SU-DHL-6 (cell line): ENCODE measurements at regions not wholly inside any gene's neighbourhood (a gene's known extent, or its start where the extent isn't known, plus 50 kb on each side); places are given as distances from the start of the nearest gene placed in this dataset.

ENCODE experiments used
- H2AFZ ChIP-seq: fragments of 200-600 bp; sonication (generic); 2 replicates; pipeline ENCODE4 v1.6.1; 2014; ENCODE audit warnings: low read depth, mild to moderate bottlenecking, moderate library complexity, mixed read lengths, antibody characterized with exemption, low read length; ENCODE audit not compliant: severe bottlenecking
- H3F3A ChIP-seq: fragments of 200-600 bp; shearing (Covaris generic); 2 replicates; pipeline ENCODE4 v1.6.0; 2016; ENCODE audit warnings: antibody characterized with exemption, mild to moderate bottlenecking; ENCODE audit not compliant: insufficient read depth
- H3K27ac ChIP-seq: fragments of 200-600 bp; sonication (generic); 2 replicates; pipeline ENCODE4 v1.5.1; 2016; ENCODE audit warnings: low read depth, mild to moderate bottlenecking, low read length, moderate library complexity, mixed read lengths
- H3K27me3 ChIP-seq: fragments of 200-600 bp; sonication (generic), shearing (Covaris generic); 2 replicates; pipeline ENCODE4 v1.6.0; 2014; ENCODE audit warnings: mild to moderate bottlenecking, low read length
- H3K36me3 ChIP-seq: fragments of 200-600 bp; sonication (generic); 2 replicates; pipeline ENCODE4 v1.6.1; 2014; ENCODE audit warnings: mild to moderate bottlenecking, low read length, mixed read lengths
- H3K4me2 ChIP-seq: fragments of 300-600, 200-600 bp; shearing (Covaris generic), sonication (generic); 2 replicates; pipeline ENCODE4 v1.6.0; 2014; ENCODE audit warnings: low read length, low read depth, mild to moderate bottlenecking; ENCODE audit not compliant: poor library complexity, severe bottlenecking
- H3K4me3 ChIP-seq: fragments of 200-600 bp; sonication (generic); 2 replicates; pipeline ENCODE4 v1.5.1; 2014; ENCODE audit warnings: antibody characterized with exemption, low read length, mild to moderate bottlenecking, mixed read lengths; ENCODE audit not compliant: insufficient read depth, poor library complexity, severe bottlenecking
- H3K79me2 ChIP-seq: fragments of 200-600 bp; sonication (generic); 2 replicates; pipeline ENCODE4 v1.6.1; 2014; ENCODE audit warnings: mild to moderate bottlenecking, low read length, moderate library complexity; ENCODE audit not compliant: insufficient read depth
- H3K9ac ChIP-seq: fragments of 200-600 bp; sonication (generic); 2 replicates; pipeline ENCODE4 v1.7.0; 2014; ENCODE audit warnings: mild to moderate bottlenecking, low read length
- H3K9me2 ChIP-seq: fragments of 200-600 bp; sonication (generic); replicated peaks from 2 replicates; pipeline ENCODE4 v1.6.1; 2014; ENCODE audit warnings: low read length; ENCODE audit not compliant: insufficient read depth
- H3K9me3 ChIP-seq: fragments of 200-600 bp; sonication (generic); 2 replicates; pipeline ENCODE4 v1.6.1; 2014; ENCODE audit warnings: low read length, mixed read lengths; ENCODE audit not compliant: insufficient read depth
- H4K20me1 ChIP-seq: fragments of 200-600 bp; sonication (generic); 2 replicates; pipeline ENCODE4 v1.6.1; 2014; ENCODE audit warnings: low read depth, mild to moderate bottlenecking, antibody characterized with exemption, low read length, moderate library complexity, mixed read lengths
- EZH2phosphoT487 ChIP-seq: fragments of 200-600 bp; sonication (generic), shearing (Covaris generic); conservative IDR thresholded peaks from 2 replicates; pipeline ENCODE4 v1.6.1; 2018; ENCODE audit warnings: mild to moderate bottlenecking, antibody characterized with exemption, low read length, moderate library complexity, mixed read lengths
- TF ChIP-seq, protein P1 (sequence below): fragments of 200-600 bp; sonication (generic); IDR thresholded peaks from one replicate; pipeline ENCODE4 v1.5.1; 2017; ENCODE audit warnings: antibody characterized with exemption, mild to moderate bottlenecking, low read length, moderate library complexity; ENCODE audit not compliant: insufficient read depth, poor library complexity, severe bottlenecking

GRCh38 chr3:31472479-31473390 lies 60.0 kb upstream of the STT3B start:
- no peak overlapping the region for H3K4me2 ChIP-seq
- no peaks in the 10 kb centered on the region for H3F3A ChIP-seq
- H3K4me3 ChIP-seq: no peak overlapping the region
- no peak overlapping the region for H3K9ac ChIP-seq
- H3K9me2 ChIP-seq: no peaks in the 10 kb centered on the region
- TF ChIP-seq, protein P1, sequence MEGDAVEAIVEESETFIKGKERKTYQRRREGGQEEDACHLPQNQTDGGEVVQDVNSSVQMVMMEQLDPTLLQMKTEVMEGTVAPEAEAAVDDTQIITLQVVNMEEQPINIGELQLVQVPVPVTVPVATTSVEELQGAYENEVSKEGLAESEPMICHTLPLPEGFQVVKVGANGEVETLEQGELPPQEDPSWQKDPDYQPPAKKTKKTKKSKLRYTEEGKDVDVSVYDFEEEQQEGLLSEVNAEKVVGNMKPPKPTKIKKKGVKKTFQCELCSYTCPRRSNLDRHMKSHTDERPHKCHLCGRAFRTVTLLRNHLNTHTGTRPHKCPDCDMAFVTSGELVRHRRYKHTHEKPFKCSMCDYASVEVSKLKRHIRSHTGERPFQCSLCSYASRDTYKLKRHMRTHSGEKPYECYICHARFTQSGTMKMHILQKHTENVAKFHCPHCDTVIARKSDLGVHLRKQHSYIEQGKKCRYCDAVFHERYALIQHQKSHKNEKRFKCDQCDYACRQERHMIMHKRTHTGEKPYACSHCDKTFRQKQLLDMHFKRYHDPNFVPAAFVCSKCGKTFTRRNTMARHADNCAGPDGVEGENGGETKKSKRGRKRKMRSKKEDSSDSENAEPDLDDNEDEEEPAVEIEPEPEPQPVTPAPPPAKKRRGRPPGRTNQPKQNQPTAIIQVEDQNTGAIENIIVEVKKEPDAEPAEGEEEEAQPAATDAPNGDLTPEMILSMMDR: no peak
- TF ChIP-seq EZH2phosphoT487: no peak
- H3K36me3 ChIP-seq: no peaks in the 10 kb centered on the region
- no peaks in the 10 kb centered on the region for H3K27me3 ChIP-seq
- no peak overlapping the region for H3K27ac ChIP-seq
- H2AFZ ChIP-seq: no peak overlapping the region
- H3K79me2 ChIP-seq: no peaks in the 10 kb centered on the region
- no peaks in the 10 kb centered on the region for H4K20me1 ChIP-seq
- no peaks in the 10 kb centered on the region for H3K9me3 ChIP-seq

DNA sequence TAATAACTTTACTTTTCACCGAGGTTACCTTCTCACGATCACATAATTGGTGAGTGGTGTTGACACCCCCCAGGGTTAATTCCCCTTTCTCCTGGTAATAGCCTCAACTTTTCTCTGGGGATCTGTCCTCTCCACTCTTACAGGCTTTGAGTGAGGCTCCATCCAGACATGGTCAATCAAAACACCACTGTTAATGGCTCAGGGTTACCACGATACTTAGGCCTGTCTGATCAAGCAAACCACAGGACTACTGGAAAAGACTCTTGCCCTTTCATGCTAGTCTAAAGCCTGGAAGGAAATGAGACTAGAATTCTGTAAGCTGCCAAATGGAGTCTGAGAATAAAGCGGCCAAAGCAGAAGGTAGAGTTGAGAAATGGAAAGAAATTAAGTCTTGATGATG lies 56.5 kb upstream of the STT3B start:
- Histone ChIP-seq H3K27me3 (no peaks in the 10 kb centered on the region), H3K4me3 (no peak overlapping the region), H3K79me2 (no peaks in the 10 kb centered on the region), H2AFZ (no peak overlapping the region), H3K9me3 (no peaks in the 10 kb centered on the region), H3K9me2 (0 out of 2 replicates have a peak, but pooled peaks cover 5% of the 10 kb centered on the region), H4K20me1 (no peaks in the 10 kb centered on the region), H3K9ac (no peak overlapping the region), H3F3A (no peaks in the 10 kb centered on the region), H3K36me3 (no peaks in the 10 kb centered on the region), H3K4me2 (no peak overlapping the region), H3K27ac (no peak overlapping the region)
- TF ChIP-seq, protein P1: no peak

DNA sequence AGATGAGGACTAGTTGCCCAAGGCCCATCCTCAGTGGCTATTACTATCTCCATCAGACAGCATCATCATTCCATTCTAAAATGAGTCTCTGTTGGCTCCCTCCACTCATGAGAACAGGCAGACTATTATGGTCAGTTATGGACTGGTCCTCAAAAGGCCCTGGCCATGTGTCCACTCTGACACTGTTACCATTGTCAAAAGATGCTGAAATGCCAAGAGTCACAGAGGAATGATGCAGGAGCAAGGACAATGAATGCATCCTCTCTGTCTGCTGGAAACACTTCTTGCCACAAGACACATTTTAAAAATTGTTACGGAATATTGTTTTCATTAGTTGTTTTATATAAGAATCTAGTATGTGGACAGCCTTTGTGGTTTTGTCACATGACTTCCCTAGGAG lies 53.3 kb upstream of the STT3B start:
- no peaks in the 10 kb centered on the region for H3K9me3 ChIP-seq
- H4K20me1 ChIP-seq: no peaks in the 10 kb centered on the region
- no peak overlapping the region for H2AFZ ChIP-seq
- H3K4me3 ChIP-seq: no peak overlapping the region
- H3K4me2 ChIP-seq: no peak overlapping the region
- no peaks in the 10 kb centered on the region for H3K27me3 ChIP-seq
- no peaks in the 10 kb centered on the region for H3K36me3 ChIP-seq
- TF ChIP-seq, protein P1: no peak
- TF ChIP-seq EZH2phosphoT487: no peak
- no peak overlapping the region for H3K27ac ChIP-seq
- H3F3A ChIP-seq: no peaks in the 10 kb centered on the region
- no peaks in the 10 kb centered on the region for H3K79me2 ChIP-seq
- 0 out of 2 replicates have a peak, but pooled peaks cover 5% of the 10 kb centered on the region for H3K9me2 ChIP-seq
- no peak overlapping the region for H3K9ac ChIP-seq
